ENCODE measurements at regions not wholly inside any gene's neighbourhood (a gene's known extent, or its start where the extent isn't known, plus 50 kb on each side); places are given as distances from the start of the nearest gene placed in this dataset.

GRCh38 chr2:23286758-23287704 lies 97.9 kb upstream of the KLHL29 start:
- Histone ChIP-seq H3K9me1 (ENCODE audit: insufficient read depth, low read length) (peaks cover 7% of the 10 kb centered on the region; the same call in 1 of the 2 replicates), H2BK15ac (ENCODE audit: low read depth, low read length) (peak overlapping the region; percentile 30; the same call in 1 of the 3 replicates), H3K4me1 (ENCODE audit: control insufficient read depth, insufficient read depth, low read length) (peaks cover 9% of the 10 kb centered on the region), H4K5ac (ENCODE audit: low read depth, low read length) (no peak overlapping the region; the same call in 1 of the 2 replicates), H2BK5ac (ENCODE audit: low read depth, low read length, poor library complexity, severe bottlenecking) (peak overlapping the region; percentile 75), H3K9ac (ENCODE audit: low read depth, low read length) (peak overlapping the region; percentile 30; the same call in 1 of the 2 replicates), H2BK20ac (ENCODE audit: low read depth, low read length) (peak overlapping the region; percentile 86), H2AK5ac (ENCODE audit: low read depth, low read length) (no peak overlapping the region), H3K36me3 (ENCODE audit: control insufficient read depth, insufficient read depth, low read length) (no peaks in the 10 kb centered on the region), H3K9me3 (ENCODE audit: control insufficient read depth, insufficient read depth, low read length) (no peaks in the 10 kb centered on the region), H3K14ac (replicated peaks; ENCODE audit: low read depth, low read length) (no peak overlapping the region), H3K4me2 (ENCODE audit: low read depth, low read length) (peak overlapping the region; percentile 15), H3K27me3 (ENCODE audit: control insufficient read depth, insufficient read depth, low read length) (no peaks in the 10 kb centered on the region), H4K91ac (ENCODE audit: insufficient read depth, low read depth, low read length) (peak overlapping the region; percentile 27; the same call in 1 of the 2 replicates), H4K20me1 (ENCODE audit: insufficient read depth, low read length) (no peaks in the 10 kb centered on the region), H2AFZ (replicated peaks; ENCODE audit: low read length, poor library complexity) (peak overlapping the region; percentile 39), H3K23ac (ENCODE audit: low read depth, low read length) (no peak overlapping the region), H4K8ac (ENCODE audit: low read depth in 2 of 2, low read length in 2 of 2) (peak overlapping the region; percentile 33 to 38; a peak in 2 of 4 replicates), H3K79me1 (ENCODE audit: low read depth in 1 of 2, low read length in 2 of 2) (no peaks in the 10 kb centered on the region), H3K4me3 (ENCODE audit: insufficient read depth, low read depth, low read length) (no peak overlapping the region), H3K18ac (ENCODE audit: low read depth, low read length) (peak overlapping the region; percentile 61; the same call in 1 of the 2 replicates), H2AK9ac (replicated peaks; ENCODE audit: low read depth, low read length, poor library complexity) (no peak overlapping the region), H2BK120ac (ENCODE audit: low read depth, low read length) (peak overlapping the region; percentile 83), H3K27ac (ENCODE audit: insufficient read depth, low read length) (peak overlapping the region; percentile 52; the same call in 1 of the 2 replicates), H3K56ac (ENCODE audit: extremely low read depth, insufficient read depth, low read length) (peak overlapping the region; percentile 62; the same call in 1 of the 2 replicates), H3K4ac (ENCODE audit: low read depth, low read length) (peak overlapping the region; percentile 68)
- ATAC-seq (ENCODE audit: low read depth), result peak; percentile 89
- ChIA-PET POLR2A (ENCODE audit: unreplicated experiment) (interaction anchor here (0.6 kb wide), 1 partner anchor 106 kb away, joined by 3 read pairs; no protein-coding TSS in a partner anchor), CTCF (no interaction called here)
- 0% methylated on average over 3 of the region's 6 CpGs; no CpG with 5 or more reads in 1 of the 2 experiments for WGBS, 2 experiments (ENCODE audit: extremely low coverage in 2 of 2, insufficient read length in 1 of 2)
- in situ Hi-C loops (cut with MboI; ENCODE audit: low sequenced_read_pairs) (no loop called here), intact Hi-C loops (cut with micrococcal nuclease) (no loop called here), dilution Hi-C loops (cut with HindIII; ENCODE audit: low sequenced_read_pairs, unreplicated experiment) (no loop called here)
- peak; percentile 66 for DNase-seq
- BruUV-seq (replicated peaks), result no TSS peak
- 0 out of 2 replicates have a peak, but pooled peaks have one; percentile 14 for TF ChIP-seq MAZ (IDR thresholded peaks at IDR 0.05; ENCODE audit: borderline replicate concordance, low read depth, low read length)
- TF ChIP-seq CEBPB (IDR thresholded peaks at IDR 0.05; ENCODE audit: low read depth, low read length), result peak; percentile 70
- no peak for TF ChIP-seq CTCF (conservative IDR thresholded peaks at IDR 0.05; ENCODE audit: low read depth, low read length)

All from IMR-90 (cell line).